SK-N-SH (cell line): ENCODE measurements at regions not wholly inside any gene's neighbourhood (a gene's known extent, or its start where the extent isn't known, plus 50 kb on each side); places are given as distances from the start of the nearest gene placed in this dataset.
A peak's percentile ranks its signal among the peaks of the same experiment; 100 is the strongest.

Experiments
- CTCF ChIA-PET: fragments of 300-600, 350-600 bp; formaldehyde crosslinking; extraction: SDS; loops from one replicate; lab custom pipeline; 2021; lab: Yijun Ruan, JAX
- POLR2A ChIA-PET: fragments of 350-600 bp; sonication (Branson Sonifier 250); formaldehyde crosslinking; extraction: SDS; loops from one replicate; lab custom pipeline; 2020; ENCODE audit warnings: antibody characterized with exemption, inconsistent platforms; lab: Yijun Ruan, JAX
- DNase-seq: peaks from one replicate; pipeline ENCODE4 v3.0.0; 2012
- H2AFZ ChIP-seq: fragments of 200-600 bp; sonication (generic); 2 replicates; pipeline ENCODE4 v1.8.1; 2016; ENCODE audit warnings: antibody characterized with exemption, mild to moderate bottlenecking, low read depth
- H3F3A ChIP-seq: fragments of 200-600 bp; sonication (generic); replicated peaks from 2 replicates; pipeline ENCODE3; 2016; ENCODE audit warnings: antibody characterized with exemption, mild to moderate bottlenecking; ENCODE audit not compliant: insufficient read depth
- H3K27ac ChIP-seq, 2 experiments: fragments of 200-500 bp in 1 of 2; fragments of 200-600 bp in 1 of 2; sonication (Bioruptor generic) in 1 of 2; sonication (generic), shearing (Covaris generic) in 1 of 2; 2 replicates each; pipeline versions ENCODE4 v1.5.1 to v1.6.1; 2014 to 2016; ENCODE audit warnings: low read depth in 2 of 2, inconsistent platforms in 1 of 2, low read length in 1 of 2, mild to moderate bottlenecking in 1 of 2, mixed read lengths in 1 of 2
- H3K27me3 ChIP-seq: fragments of 200-600 bp; sonication (generic), shearing (Covaris generic); 2 replicates; pipeline ENCODE4 v1.6.1; 2016; ENCODE audit warnings: mixed run types; ENCODE audit not compliant: insufficient read depth
- H3K36me3 ChIP-seq, 2 experiments: fragments of 200-500 bp in 1 of 2; fragments of 200-600 bp in 1 of 2; sonication (Bioruptor generic) in 1 of 2; sonication (generic) in 1 of 2; replicated peaks in 1 of 2; 2 replicates each; pipeline versions ENCODE3 to v1.5.1; 2014 to 2016; ENCODE audit warnings: low read length in 1 of 2, mild to moderate bottlenecking in 1 of 2; ENCODE audit not compliant: insufficient read depth in 2 of 2, control insufficient read depth in 1 of 2
- H3K4me1 ChIP-seq, 2 experiments: fragments of 200-500 bp in 1 of 2; fragments of 200-600 bp in 1 of 2; sonication (Bioruptor generic) in 1 of 2; sonication (generic), shearing (Covaris generic) in 1 of 2; 2 replicates each; pipeline versions ENCODE4 v1.5.1 to v1.6.1; 2014 to 2016; ENCODE audit warnings: low read depth in 1 of 2, low read length in 1 of 2, mixed run types in 1 of 2; ENCODE audit not compliant: insufficient read depth in 2 of 2, control insufficient read depth in 1 of 2
- H3K4me2 ChIP-seq: fragments of 200-600 bp; sonication (generic), shearing (Covaris generic); 2 replicates; pipeline ENCODE4 v1.6.1; 2017; ENCODE audit warnings: mixed run types
- H3K4me3 ChIP-seq, 2 experiments: fragments of 200-500 bp in 1 of 2; fragments of 200-600 bp in 1 of 2; sonication (Bioruptor generic) in 1 of 2; sonication (generic), shearing (Covaris generic) in 1 of 2; 2 replicates each; pipeline versions ENCODE4 v1.5.1 to v1.8.1; 2014 to 2016; ENCODE audit warnings: low read depth in 2 of 2, inconsistent platforms in 1 of 2, low read length in 1 of 2, mild to moderate bottlenecking in 1 of 2, mixed read lengths in 1 of 2, moderate library complexity in 1 of 2
- H3K79me2 ChIP-seq: fragments of 200-600 bp; sonication (generic); 2 replicates; pipeline ENCODE4 v1.8.1; 2017; ENCODE audit warnings: mild to moderate bottlenecking; ENCODE audit not compliant: insufficient read depth
- H3K9ac ChIP-seq: fragments of 200-600 bp; sonication (generic); 2 replicates; pipeline ENCODE4 v1.6.1; 2017; ENCODE audit warnings: mixed run types
- H3K9me2 ChIP-seq: fragments of 200-600 bp; sonication (generic); 2 replicates; pipeline ENCODE4 v1.6.1; 2017; ENCODE audit warnings: mixed run types
- H3K9me3 ChIP-seq: fragments of 200-600 bp; sonication (generic); 2 replicates; pipeline ENCODE4 v1.6.1; 2017; ENCODE audit warnings: mixed run types, mild to moderate bottlenecking, moderate library complexity
- H4K20me1 ChIP-seq: fragments of 200-600 bp; sonication (generic); 2 replicates; pipeline ENCODE4 v1.6.1; 2017; ENCODE audit warnings: mild to moderate bottlenecking, mixed run types; ENCODE audit not compliant: insufficient read depth
- CTCF ChIP-seq: fragments of 200-600 bp; sonication (generic); IDR thresholded peaks from 2 replicates; pipeline ENCODE4 v1.6.1; 2017; ENCODE audit warnings: antibody characterized with exemption, mild to moderate bottlenecking, moderate library complexity
- EP300 ChIP-seq, 2 experiments: IDR thresholded peaks; 2 replicates each; pipeline versions ENCODE4 v1.4.0 to v1.6.1; 2012; ENCODE audit warnings: borderline replicate concordance in 1 of 2, low read depth in 1 of 2, low read length in 1 of 2
- FOSL2 ChIP-seq: IDR thresholded peaks from 2 replicates; pipeline ENCODE4 v1.4.0; 2012; ENCODE audit warnings: low read depth, mild to moderate bottlenecking, moderate library complexity, borderline replicate concordance
- FOXJ3 ChIP-seq: sonication (generic); formaldehyde crosslinking; IDR thresholded peaks from 2 replicates; pipeline ENCODE4 v1.5.1; 2020; ENCODE audit warnings: mild to moderate bottlenecking, missing genetic modification reagents
- FOXM1 ChIP-seq: IDR thresholded peaks from 2 replicates; pipeline ENCODE4 v1.4.0; 2012; ENCODE audit warnings: low read depth, mild to moderate bottlenecking
- MEF2A ChIP-seq: IDR thresholded peaks from 2 replicates; pipeline ENCODE4 v1.4.0; 2012; ENCODE audit warnings: low read depth, borderline replicate concordance
- MXI1 ChIP-seq: IDR thresholded peaks from 2 replicates; pipeline ENCODE4 v1.6.1; 2012; ENCODE audit warnings: mild to moderate bottlenecking, low read depth, low read length, improper control_type of control experiment
- NFIC ChIP-seq: IDR thresholded peaks from 2 replicates; pipeline ENCODE4 v1.4.0; 2012; ENCODE audit warnings: borderline replicate concordance
- POLR2AphosphoS5 ChIP-seq: IDR thresholded peaks from 2 replicates; pipeline ENCODE4 v1.6.1; 2012; ENCODE audit warnings: low read depth, low read length
- RAD21 ChIP-seq: IDR thresholded peaks from 2 replicates; pipeline ENCODE4 v1.6.1; 2012; ENCODE audit warnings: mild to moderate bottlenecking, low read length
- RFX5 ChIP-seq: IDR thresholded peaks from 2 replicates; pipeline ENCODE4 v1.6.1; 2012; ENCODE audit warnings: mild to moderate bottlenecking, improper control_type of control experiment, low read length
- SMC3 ChIP-seq: IDR thresholded peaks from 2 replicates; pipeline ENCODE4 v1.6.1; 2012; ENCODE audit warnings: low read depth, low read length, improper control_type of control experiment
- TAF1 ChIP-seq: IDR thresholded peaks from 2 replicates; pipeline ENCODE4 v1.6.1; 2012; ENCODE audit warnings: low read depth, mild to moderate bottlenecking, low read length, moderate library complexity, borderline replicate concordance
- TEAD4 ChIP-seq: IDR thresholded peaks from 2 replicates; pipeline ENCODE4 v1.4.0; 2012; ENCODE audit warnings: mild to moderate bottlenecking, borderline replicate concordance; ENCODE audit not compliant: insufficient read depth
- WGBS: methylation state at CpG from one replicate; pipeline ENCODE4 v1.1.6; 2017; ENCODE audit warnings: low lambda C conversion rate; 5-methylcytosine and 5-hydroxymethylcytosine counted together
- TF ChIP-seq, protein P1 (sequence below): IDR thresholded peaks from 2 replicates; pipeline ENCODE4 v1.6.1; 2012; ENCODE audit warnings: mild to moderate bottlenecking, low read depth, low read length, moderate library complexity
- TF ChIP-seq, protein P2 (sequence below): IDR thresholded peaks from 2 replicates; pipeline ENCODE4 v1.4.0; 2012; ENCODE audit warnings: low read depth

GRCh38 chr10:9301148-9301547 is 1246.7 kb downstream of the GATA3 start:
- H4K20me1 ChIP-seq: no peaks in the 10 kb centered on the region
- H3K27ac ChIP-seq: peak overlapping the region in 1 of 2 experiments; percentile 81; a peak in 1 of 4 replicates
- no peak overlapping the region for H3K9ac ChIP-seq
- no peaks in the 10 kb centered on the region for H3F3A ChIP-seq
- no peak overlapping the region for H2AFZ ChIP-seq
- no peak for TF ChIP-seq MEF2A
- TF ChIP-seq CTCF: peak; percentile 69
- peak; percentile 71 for TF ChIP-seq SMC3
- peak; percentile 92 for TF ChIP-seq RAD21
- H3K9me2 ChIP-seq: no peaks in the 10 kb centered on the region
- DNase-seq: no peak
- no peak overlapping the region for H3K4me3 ChIP-seq
- no peaks in the 10 kb centered on the region for H3K79me2 ChIP-seq
- 26% methylated on average over 2 of the region's 2 CpGs for WGBS
- ChIA-PET POLR2A (no interaction called here), CTCF (interaction anchor here (1.9 to 2.3 kb wide), 3 partner anchors 92 to 1427 kb away, joined by 4 to 14 read pairs (median 12); no protein-coding TSS in a partner anchor)
- no peaks in the 10 kb centered on the region for H3K9me3 ChIP-seq
- H3K4me1 ChIP-seq: peaks cover 0 to 23% of the 10 kb centered on the region in 2 experiments; a peak in 2 of 4 replicates
- no peaks in the 10 kb centered on the region for H3K36me3 ChIP-seq
- no peak overlapping the region for H3K4me2 ChIP-seq
- H3K27me3 ChIP-seq: no peaks in the 10 kb centered on the region

- POLR2A ChIA-PET: no interaction called here
- Histone ChIP-seq H3K27ac (peak overlapping the region in 1 of 2 experiments; percentile 81; a peak in 1 of 4 replicates), H3K9me2 (no peaks in the 10 kb centered on the region), H3F3A (no peaks in the 10 kb centered on the region), H3K4me1 (peaks cover 0 to 21% of the 10 kb centered on the region in 2 experiments; a peak in 2 of 4 replicates), H2AFZ (no peak overlapping the region), H3K4me3 (no peak overlapping the region), H3K36me3 (no peaks in the 10 kb centered on the region), H3K79me2 (no peaks in the 10 kb centered on the region), H4K20me1 (no peaks in the 10 kb centered on the region), H3K9ac (no peak overlapping the region), H3K4me2 (no peak overlapping the region), H3K27me3 (no peaks in the 10 kb centered on the region), H3K9me3 (no peaks in the 10 kb centered on the region)
- no peak for DNase-seq
- CTCF ChIA-PET: interaction anchor here (1.9 to 2.3 kb wide), 3 partner anchors 92 to 1427 kb away, joined by 4 to 14 read pairs (median 12); no protein-coding TSS in a partner anchor
- 61% methylated on average over 4 of the region's 4 CpGs for WGBS
- TF ChIP-seq FOXM1 (no peak), NFIC (no peak), MXI1 (no peak), FOSL2 (no peak), FOXJ3 (CRISPR knock-in tag) (no peak), RFX5 (no peak), POLR2AphosphoS5 (no peak), TAF1 (no peak), EP300 (IDR thresholded peaks at IDR 0.05; ENCODE audit: borderline replicate concordance in 1 of 2, low read depth in 1 of 2, low read length in 1 of 2) (no peak), TEAD4 (no peak)
- TF ChIP-seq, protein P1, sequence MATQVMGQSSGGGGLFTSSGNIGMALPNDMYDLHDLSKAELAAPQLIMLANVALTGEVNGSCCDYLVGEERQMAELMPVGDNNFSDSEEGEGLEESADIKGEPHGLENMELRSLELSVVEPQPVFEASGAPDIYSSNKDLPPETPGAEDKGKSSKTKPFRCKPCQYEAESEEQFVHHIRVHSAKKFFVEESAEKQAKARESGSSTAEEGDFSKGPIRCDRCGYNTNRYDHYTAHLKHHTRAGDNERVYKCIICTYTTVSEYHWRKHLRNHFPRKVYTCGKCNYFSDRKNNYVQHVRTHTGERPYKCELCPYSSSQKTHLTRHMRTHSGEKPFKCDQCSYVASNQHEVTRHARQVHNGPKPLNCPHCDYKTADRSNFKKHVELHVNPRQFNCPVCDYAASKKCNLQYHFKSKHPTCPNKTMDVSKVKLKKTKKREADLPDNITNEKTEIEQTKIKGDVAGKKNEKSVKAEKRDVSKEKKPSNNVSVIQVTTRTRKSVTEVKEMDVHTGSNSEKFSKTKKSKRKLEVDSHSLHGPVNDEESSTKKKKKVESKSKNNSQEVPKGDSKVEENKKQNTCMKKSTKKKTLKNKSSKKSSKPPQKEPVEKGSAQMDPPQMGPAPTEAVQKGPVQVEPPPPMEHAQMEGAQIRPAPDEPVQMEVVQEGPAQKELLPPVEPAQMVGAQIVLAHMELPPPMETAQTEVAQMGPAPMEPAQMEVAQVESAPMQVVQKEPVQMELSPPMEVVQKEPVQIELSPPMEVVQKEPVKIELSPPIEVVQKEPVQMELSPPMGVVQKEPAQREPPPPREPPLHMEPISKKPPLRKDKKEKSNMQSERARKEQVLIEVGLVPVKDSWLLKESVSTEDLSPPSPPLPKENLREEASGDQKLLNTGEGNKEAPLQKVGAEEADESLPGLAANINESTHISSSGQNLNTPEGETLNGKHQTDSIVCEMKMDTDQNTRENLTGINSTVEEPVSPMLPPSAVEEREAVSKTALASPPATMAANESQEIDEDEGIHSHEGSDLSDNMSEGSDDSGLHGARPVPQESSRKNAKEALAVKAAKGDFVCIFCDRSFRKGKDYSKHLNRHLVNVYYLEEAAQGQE: no peak
- TF ChIP-seq, protein P2, sequence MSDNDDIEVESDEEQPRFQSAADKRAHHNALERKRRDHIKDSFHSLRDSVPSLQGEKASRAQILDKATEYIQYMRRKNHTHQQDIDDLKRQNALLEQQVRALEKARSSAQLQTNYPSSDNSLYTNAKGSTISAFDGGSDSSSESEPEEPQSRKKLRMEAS: no peak
These were observed 1247.1 kb downstream of the GATA3 start for GRCh38 chr10:9301554-9301953.
